ENCODE measurements at regions not wholly inside any gene's neighbourhood (a gene's known extent, or its start where the extent isn't known, plus 50 kb on each side); places are given as distances from the start of the nearest gene placed in this dataset.

DNA sequence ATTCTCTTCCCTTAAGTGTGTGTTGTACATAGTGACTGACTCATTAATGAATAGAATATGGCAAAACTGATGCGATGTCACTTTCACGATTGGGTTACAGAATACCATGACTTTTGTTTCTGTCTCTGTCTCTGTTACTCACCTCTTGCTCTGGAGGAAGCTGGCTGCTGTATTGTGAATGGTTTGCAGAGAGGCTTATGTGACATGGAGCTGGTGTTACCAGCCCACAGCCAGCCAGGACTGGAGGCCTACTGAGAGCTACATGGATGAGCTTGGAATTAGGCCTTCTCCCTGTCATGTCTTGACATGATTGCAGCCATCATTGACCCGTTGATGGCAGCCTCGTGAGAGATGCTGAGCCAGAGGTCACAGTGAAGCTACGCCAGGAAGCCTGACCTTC, 161.9 kb downstream of the TAF11L14 start:
- no peak overlapping the region for H3K9ac ChIP-seq (ENCODE audit: insufficient read depth in 1 of 2, low read depth in 2 of 2, low read length in 2 of 2)
- H3K36me3 ChIP-seq (ENCODE audit: control insufficient read depth, insufficient read depth, low read length) = no peaks in the 10 kb centered on the region
- no peaks in the 10 kb centered on the region for H3K79me2 ChIP-seq (ENCODE audit: control insufficient read depth, insufficient read depth, low read length)
- no peak overlapping the region for H3K27ac ChIP-seq (ENCODE audit: extremely low read depth, low read depth, low read length)
- no peak overlapping the region for H2AFZ ChIP-seq (ENCODE audit: low read depth, low read length)
- H3K4me1 ChIP-seq (replicated peaks in 1 of 2; ENCODE audit: control insufficient read depth in 2 of 2, insufficient read depth in 2 of 2, low read length in 2 of 2) = no peaks in the 10 kb centered on the region
- ATAC-seq = no peak
- intact Hi-C loops (cut with micrococcal nuclease) (no loop called here), in situ Hi-C loops (cut with MboI) (no loop called here)
- no peak for DNase-seq (ENCODE audit: extremely low read depth in 1 of 4, low spot score in 3 of 4)
- H3K4me2 ChIP-seq (ENCODE audit: insufficient read depth, low read length) = no peak overlapping the region
- ChIA-PET POLR2A (no interaction called here), CTCF (ENCODE audit: low intra/inter-chr PET ratio) (no interaction called here)
- H3K27me3 ChIP-seq (ENCODE audit: control insufficient read depth in 2 of 2, insufficient read depth in 2 of 2, low read length in 2 of 2) = no peaks in the 10 kb centered on the region
- H3K9me3 ChIP-seq (replicated peaks; ENCODE audit: control insufficient read depth, insufficient read depth, low read depth, low read length) = no peaks in the 10 kb centered on the region
- H4K20me1 ChIP-seq (replicated peaks; ENCODE audit: control insufficient read depth, insufficient read depth, low read length) = no peaks in the 10 kb centered on the region
- TF ChIP-seq TGIF2 (CRISPR knock-in tag; IDR thresholded peaks at IDR 0.05) (no peak), YY1 (IDR thresholded peaks at IDR 0.05; ENCODE audit: borderline replicate concordance in 1 of 3, control insufficient read depth in 1 of 3, extremely low read depth in 1 of 3, insufficient read depth in 3 of 3, insufficient read length in 1 of 3, insufficient replicate concordance in 2 of 3, low read depth in 1 of 3, low read length in 2 of 3) (no peak), NCOA6 (IDR thresholded peaks at IDR 0.05) (no peak), HNRNPUL1 (IDR thresholded peaks at IDR 0.05; ENCODE audit: low read length) (no peak), LARP7 (IDR thresholded peaks at IDR 0.05) (no peak), GTF2F1 (IDR thresholded peaks at IDR 0.05; ENCODE audit: low read depth, low read length) (no peak), ZNF764 (CRISPR knock-in tag; IDR thresholded peaks at IDR 0.05; ENCODE audit: low read depth) (no peak), NFIX (CRISPR knock-in tag; IDR thresholded peaks at IDR 0.05; ENCODE audit: low read depth) (no peak), MAFF (IDR thresholded peaks at IDR 0.05; ENCODE audit: low read length) (no peak), HMGN3 (IDR thresholded peaks at IDR 0.05; ENCODE audit: borderline replicate concordance, extremely low read depth, insufficient read length, low read depth, low read length) (no peak), ZNF24 (IDR thresholded peaks at IDR 0.05) (no peak), ERF (CRISPR knock-in tag; IDR thresholded peaks at IDR 0.05) (no peak), SIRT6 (IDR thresholded peaks at IDR 0.05; ENCODE audit: low read depth, low read length) (no peak), HEY1 (CRISPR knock-in tag; IDR thresholded peaks at IDR 0.05; ENCODE audit: borderline replicate concordance) (no peak)
- TF ChIP-seq, protein P1, sequence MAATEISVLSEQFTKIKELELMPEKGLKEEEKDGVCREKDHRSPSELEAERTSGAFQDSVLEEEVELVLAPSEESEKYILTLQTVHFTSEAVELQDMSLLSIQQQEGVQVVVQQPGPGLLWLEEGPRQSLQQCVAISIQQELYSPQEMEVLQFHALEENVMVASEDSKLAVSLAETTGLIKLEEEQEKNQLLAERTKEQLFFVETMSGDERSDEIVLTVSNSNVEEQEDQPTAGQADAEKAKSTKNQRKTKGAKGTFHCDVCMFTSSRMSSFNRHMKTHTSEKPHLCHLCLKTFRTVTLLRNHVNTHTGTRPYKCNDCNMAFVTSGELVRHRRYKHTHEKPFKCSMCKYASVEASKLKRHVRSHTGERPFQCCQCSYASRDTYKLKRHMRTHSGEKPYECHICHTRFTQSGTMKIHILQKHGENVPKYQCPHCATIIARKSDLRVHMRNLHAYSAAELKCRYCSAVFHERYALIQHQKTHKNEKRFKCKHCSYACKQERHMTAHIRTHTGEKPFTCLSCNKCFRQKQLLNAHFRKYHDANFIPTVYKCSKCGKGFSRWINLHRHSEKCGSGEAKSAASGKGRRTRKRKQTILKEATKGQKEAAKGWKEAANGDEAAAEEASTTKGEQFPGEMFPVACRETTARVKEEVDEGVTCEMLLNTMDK (IDR thresholded peaks at IDR 0.05; ENCODE audit: borderline replicate concordance, insufficient read depth, low read depth, low read length, poor library complexity, severe bottlenecking) = no peak
- TF ChIP-seq, protein P2, sequence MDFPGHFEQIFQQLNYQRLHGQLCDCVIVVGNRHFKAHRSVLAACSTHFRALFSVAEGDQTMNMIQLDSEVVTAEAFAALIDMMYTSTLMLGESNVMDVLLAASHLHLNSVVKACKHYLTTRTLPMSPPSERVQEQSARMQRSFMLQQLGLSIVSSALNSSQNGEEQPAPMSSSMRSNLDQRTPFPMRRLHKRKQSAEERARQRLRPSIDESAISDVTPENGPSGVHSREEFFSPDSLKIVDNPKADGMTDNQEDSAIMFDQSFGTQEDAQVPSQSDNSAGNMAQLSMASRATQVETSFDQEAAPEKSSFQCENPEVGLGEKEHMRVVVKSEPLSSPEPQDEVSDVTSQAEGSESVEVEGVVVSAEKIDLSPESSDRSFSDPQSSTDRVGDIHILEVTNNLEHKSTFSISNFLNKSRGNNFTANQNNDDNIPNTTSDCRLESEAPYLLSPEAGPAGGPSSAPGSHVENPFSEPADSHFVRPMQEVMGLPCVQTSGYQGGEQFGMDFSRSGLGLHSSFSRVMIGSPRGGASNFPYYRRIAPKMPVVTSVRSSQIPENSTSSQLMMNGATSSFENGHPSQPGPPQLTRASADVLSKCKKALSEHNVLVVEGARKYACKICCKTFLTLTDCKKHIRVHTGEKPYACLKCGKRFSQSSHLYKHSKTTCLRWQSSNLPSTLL (IDR thresholded peaks at IDR 0.05) = no peak
- WGBS (ENCODE audit: insufficient coverage, low coverage, missing lambda C conversion rate) = 0% methylated on average over 5 of the region's 5 CpGs
- no peak overlapping the region for H3K4me3 ChIP-seq
- no peaks in the 10 kb centered on the region for H3K9me1 ChIP-seq (ENCODE audit: control insufficient read depth, insufficient read depth, low read length)
- BruUV-seq (replicated peaks) = no TSS peak
- no peak for FAIRE-seq
